ENCODE measurements at regions not wholly inside any gene's neighbourhood (a gene's known extent, or its start where the extent isn't known, plus 50 kb on each side); places are given as distances from the start of the nearest gene placed in this dataset.
"Not testable (repeated sequence)": the region's sequence is repeated elsewhere in the genome, so short reads cannot be mapped to it uniquely, and the experiment has no call there.

- DNase-seq (ENCODE audit: low read depth, low spot score) = no peak
Observed at GRCh38 chr2:131828164-131828561, 300.5 kb downstream of the CCDC74A start.

GRCh38 chr2:131828633-131829455 is 301.2 kb downstream of the CCDC74A start:
- not testable (repeated sequence) for DNase-seq (ENCODE audit: low read depth, low spot score)

- DNase-seq (ENCODE audit: low read depth, low spot score) = peak; percentile 3
Observed at GRCh38 chr2:131829456-131830241, 302.0 kb downstream of the CCDC74A start.

DNA sequence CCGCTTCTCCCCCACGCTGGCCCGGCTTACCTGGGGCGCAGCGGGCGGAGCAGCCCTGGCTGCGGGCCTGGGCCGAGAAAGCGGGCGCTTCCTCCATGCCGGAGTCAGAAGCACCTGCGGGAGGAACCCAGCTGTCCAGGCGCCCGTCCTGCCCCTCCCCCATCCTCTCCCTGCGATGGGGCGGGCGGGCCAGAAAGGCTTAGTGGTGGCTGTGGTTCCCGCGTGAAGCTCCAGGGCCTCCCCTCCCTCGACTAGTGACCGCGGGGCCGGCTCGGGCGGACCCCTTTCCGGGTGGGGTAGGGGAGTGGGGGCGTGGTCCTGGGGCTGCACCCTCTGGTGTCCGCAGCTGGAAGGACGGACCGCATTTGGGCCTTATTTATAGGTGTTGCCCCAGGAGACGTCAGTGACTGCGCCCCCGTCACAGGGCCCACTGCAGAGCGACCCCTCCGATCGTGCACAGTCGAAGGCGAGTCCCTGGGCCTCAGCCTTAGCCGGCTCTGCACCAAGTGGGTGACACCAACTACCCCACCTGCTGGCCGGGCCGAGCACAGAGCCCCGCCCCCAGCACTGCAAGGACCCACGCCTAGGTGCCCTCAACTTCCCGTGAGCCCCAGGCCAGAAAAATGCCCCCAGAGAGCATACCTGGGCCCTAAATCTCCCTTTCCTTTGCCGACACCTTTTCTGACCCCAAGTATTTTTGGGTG is 302.7 kb downstream of the CCDC74A start:
- DNase-seq (ENCODE audit: low read depth, low spot score) = not testable (repeated sequence)

GRCh38 chr2:131830946-131831310 is 303.2 kb downstream of the CCDC74A start:
- not testable (repeated sequence) for DNase-seq (ENCODE audit: low read depth, low spot score)

- not testable (repeated sequence) for DNase-seq (ENCODE audit: low read depth, low spot score)
Observed at GRCh38 chr2:131831450-131832208, 303.9 kb downstream of the CCDC74A start.

GRCh38 chr2:131832209-131832780 is 304.6 kb downstream of the CCDC74A start:
- not testable (repeated sequence) for DNase-seq (ENCODE audit: low read depth, low spot score)

GRCh38 chr2:131832917-131833316 is 305.2 kb downstream of the CCDC74A start:
- not testable (repeated sequence) for DNase-seq (ENCODE audit: low read depth, low spot score)

DNA sequence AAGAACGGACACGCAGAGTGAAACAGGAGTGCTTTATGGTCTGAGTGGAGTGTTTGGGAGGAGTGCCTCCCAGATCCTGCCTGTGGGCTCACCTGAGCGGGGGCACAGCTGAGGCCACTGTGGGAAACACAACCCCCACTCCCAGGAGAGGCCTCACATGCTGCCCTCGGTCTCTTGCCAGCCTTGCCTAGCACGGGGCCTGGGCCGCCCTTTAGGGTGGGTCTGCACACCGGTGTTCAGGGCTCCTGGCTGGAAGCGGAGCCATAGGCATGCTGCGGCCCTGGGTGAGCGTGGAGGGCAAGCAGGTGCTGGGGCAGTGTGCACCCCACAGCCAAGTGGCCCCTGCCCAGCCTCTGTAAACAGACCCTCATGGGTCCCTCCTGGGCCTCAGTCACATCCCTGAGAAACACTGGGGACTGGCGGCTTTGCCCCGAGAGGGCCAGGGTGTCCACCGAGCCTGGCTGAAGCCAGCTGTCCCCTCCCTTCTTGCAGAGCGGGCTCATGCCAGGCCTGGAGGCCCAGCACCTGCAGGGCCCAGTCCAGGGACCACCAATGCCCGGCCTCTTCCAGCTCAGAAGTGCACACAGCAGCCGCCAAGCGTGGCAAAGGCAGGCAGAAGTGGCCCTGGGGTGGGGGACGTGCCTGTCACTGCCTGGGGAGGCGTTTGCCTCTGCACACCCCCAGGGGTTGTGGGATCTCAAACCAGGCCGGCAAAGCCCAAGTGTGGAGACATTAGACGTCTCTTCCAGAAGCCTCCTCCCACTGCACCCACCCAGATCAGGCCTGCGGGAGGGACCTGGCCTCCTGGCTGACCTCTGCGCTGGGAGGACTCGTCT is 305.9 kb downstream of the CCDC74A start:
- DNase-seq (ENCODE audit: low read depth, low spot score) = not testable (repeated sequence)

- DNase-seq (ENCODE audit: low read depth, low spot score) = not testable (repeated sequence)
Observed at GRCh38 chr2:131834203-131835020, 306.7 kb downstream of the CCDC74A start.

- not testable (repeated sequence) for DNase-seq (ENCODE audit: low read depth, low spot score)
Observed at GRCh38 chr2:131835022-131835421, 307.3 kb downstream of the CCDC74A start.

DNA sequence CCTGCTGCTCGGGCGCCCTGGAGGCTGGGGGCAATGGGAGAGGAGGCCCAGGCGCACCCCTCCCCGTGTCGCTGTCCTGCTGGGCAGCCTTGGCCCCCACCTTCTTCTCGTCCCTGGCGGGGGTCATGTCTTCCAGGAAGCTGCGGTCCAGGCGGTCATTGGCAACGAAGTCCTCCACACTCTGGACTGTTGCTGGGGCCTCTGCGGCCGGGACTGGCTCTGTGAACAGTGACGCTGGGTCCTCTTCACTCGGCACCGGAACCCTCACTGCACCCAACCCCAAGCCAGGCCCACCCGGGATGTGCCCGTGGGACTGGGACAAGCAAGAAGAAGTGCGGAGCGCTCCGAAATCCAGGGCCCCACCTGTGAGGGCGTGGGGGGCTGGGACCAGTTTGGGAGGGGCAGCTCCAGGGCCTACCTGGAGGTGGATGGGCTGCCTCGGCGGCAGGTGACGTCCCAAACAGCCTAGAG is 308.0 kb downstream of the CCDC74A start:
- no peak for DNase-seq (ENCODE audit: low read depth, low spot score)

GRCh38 chr2:131836116-131836515 is 308.4 kb downstream of the CCDC74A start:
- DNase-seq (ENCODE audit: low read depth, low spot score) = not testable (repeated sequence)

- DNase-seq (ENCODE audit: low read depth, low spot score) = not testable (repeated sequence)
Observed at GRCh38 chr2:131844044-131844443, 316.4 kb downstream of the CCDC74A start.

- not testable (repeated sequence) for DNase-seq (ENCODE audit: low read depth, low spot score)
Observed at GRCh38 chr2:131856202-131856601, 305.6 kb downstream of the ANKRD30BL start.

DNA sequence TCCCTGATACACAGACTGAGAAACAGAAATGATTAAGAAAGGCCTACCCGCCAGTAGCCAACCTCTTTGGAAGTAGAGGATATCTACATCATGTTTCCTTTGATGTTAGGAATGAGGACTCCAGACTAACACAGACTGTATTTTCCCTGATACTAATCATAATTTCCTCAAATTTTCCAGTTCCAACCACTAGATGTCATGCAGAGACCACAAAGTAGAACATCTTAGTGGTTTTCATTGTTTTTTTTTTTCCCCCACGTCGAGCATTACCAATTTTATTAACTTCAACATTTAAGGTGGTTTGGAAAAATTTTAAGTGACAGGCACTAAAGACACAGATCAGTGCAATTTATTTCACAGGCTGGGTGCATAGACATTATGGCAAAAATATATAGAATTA is 303.6 kb downstream of the ANKRD30BL start:
- DNase-seq (ENCODE audit: low read depth, low spot score) = peak; percentile 7

Measured in astrocyte of the hippocampus (primary cell).